Germinal center (tissue), 1 donor: ENCODE measurements at regions not wholly inside any gene's neighbourhood (a gene's known extent, or its start where the extent isn't known, plus 50 kb on each side); places are given as distances from the start of the nearest gene placed in this dataset.

ENCODE experiments used
- DNase-seq: peaks from one replicate; pipeline ENCODE4 v3.0.0; 2012; ENCODE audit warnings: mixed read lengths, low spot score

DNA sequence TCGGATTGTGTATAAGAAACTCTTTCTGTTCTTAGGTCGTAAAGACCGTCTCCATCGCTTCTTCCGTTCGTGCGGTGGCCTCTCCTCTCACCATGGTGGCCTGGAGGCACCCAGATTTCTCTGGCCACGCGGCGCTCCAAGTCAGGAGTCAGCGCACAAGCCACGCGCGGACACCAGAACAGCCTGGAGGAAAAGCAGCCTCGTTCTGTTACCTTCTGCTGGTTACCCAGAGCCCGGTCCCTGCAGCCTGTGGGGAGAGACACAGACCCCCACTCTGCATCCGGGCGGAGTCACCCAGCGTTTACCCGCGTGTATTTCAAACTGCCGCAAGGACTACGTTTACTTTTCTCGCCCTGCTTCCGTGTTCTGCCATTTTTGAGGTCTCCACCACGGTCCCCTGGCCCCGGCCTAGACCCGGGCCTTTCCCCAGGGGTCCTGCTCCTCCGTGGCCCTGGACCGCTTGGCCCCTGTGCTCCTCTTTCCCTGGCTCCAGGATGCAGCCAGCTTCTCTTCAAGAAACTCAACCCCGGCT lies 776.1 kb downstream of the BRD1 start:
- DNase-seq, result no peak

DNA sequence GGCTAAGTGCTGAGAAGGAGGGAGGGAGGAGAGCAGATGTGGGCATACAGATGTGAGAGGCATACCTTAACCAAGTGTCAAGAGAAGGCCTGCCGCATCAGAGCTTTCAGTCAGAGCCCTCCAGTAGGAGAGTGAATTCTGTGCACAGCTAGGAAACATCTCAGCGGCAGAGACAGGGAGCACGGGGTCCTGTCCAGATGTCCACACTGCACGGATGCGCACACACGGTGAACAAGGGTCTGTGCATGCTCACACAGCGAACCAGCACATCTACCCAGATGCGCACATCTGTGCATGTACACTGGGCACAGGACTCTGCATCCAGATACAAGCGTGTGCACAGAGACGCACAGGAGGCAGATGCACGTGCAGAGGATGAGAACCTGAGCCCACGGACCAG lies 778.0 kb downstream of the BRD1 start:
- DNase-seq, result no peak

DNA sequence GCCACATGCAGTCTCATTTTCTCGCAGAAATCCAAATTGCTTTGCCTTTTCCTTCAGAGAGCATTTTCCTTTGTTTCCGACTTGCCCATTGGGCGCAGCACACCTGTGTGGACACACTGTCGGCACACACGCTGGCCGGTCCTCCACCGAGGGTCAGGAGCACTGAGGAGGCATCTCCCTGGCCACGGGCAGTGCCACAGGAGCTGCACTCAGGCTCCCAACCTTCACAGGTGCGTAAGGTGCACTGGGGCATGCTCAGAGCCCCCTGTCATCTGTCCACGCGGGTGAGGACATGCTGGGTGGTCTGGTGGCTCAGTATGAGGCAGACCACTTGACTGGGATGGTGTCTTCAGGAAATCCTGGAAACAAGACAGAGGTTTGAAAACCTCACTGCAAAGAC lies 779.1 kb downstream of the BRD1 start:
- no peak for DNase-seq

DNA sequence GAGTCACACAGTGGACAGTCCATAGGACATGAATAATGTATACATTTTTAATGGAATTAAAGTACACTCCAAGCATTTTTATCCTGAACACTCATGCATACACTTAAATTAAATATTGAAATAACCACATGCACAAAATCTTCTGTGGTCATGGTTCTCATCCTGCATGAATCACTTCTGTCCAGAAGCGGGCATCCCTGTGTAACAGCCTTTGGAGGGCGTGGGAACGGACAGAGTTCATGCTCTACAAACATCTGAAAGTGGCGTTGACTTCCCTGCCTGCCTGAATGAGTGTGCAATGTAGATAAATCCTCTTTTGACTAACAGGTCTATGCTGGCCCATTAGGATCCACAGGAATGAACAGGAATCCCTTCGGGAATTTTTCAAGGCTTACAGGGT lies 780.2 kb downstream of the BRD1 start:
- no peak for DNase-seq

DNA sequence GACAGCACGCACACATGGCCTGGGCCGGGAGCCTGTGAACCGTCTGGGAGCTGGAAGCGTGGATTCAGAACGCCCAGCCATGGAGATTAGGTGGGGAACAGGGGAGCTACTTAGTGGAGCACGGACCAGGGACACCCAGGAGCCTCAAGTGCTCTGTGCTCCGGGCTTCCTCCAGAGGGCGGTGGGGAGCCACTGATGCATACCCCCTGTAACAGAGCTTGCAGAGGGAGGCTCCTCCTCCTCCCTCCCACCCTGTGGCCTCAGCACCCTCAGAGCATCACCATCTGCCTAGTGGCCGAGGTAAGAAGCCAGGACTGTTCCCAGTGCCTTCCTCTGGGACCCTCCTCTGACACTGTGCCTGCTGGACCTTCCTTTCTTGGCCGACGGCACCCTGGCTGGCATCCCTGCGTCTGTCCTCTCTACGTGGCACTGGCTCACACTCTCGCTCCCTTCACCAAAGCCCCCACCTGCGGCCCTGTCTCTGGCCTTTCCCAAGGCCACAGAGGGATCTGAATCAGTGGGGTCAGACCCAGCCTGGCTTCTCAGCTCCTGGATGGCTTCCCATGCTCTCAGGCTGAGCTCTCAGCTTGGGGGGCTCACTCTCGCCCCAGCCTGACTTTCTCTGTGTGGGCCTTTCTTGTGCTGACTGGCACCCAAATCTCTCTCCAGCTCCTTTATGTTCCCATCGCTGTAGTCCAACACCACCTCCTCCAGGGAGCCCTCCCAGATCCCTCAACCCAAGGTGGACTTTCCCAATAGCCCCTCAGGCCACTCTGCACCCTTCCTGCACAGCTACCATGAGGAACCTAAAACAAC lies 780.9 kb downstream of the BRD1 start:
- DNase-seq, result peak; percentile 71

DNA sequence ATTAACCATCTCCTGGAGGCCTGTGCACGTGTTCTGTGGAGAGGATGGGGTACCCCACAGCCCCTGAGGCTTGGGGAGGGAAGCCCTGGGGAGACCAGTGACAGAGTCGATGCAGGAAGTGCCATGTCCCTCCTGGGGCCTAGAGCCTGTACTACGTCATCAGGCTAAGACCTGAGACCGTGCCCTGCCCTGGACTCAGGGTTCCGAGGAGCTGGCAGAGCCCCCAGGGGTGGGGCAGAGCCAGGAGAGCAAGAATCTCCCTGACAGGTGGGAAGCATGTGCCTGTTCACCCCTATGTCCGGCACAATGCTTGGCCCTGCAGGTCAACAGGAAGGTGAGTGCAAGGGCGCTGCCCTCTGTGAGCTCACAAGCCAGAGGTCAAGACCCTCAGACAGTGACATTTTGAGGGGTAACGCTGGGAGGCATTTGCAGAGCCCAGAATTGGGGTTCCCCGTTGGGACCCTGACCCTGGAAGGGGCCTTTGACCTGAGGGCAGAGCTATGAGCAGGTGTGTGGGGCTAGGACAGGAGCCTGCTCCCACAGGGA lies 781.6 kb downstream of the BRD1 start:
- DNase-seq, result no peak

DNA sequence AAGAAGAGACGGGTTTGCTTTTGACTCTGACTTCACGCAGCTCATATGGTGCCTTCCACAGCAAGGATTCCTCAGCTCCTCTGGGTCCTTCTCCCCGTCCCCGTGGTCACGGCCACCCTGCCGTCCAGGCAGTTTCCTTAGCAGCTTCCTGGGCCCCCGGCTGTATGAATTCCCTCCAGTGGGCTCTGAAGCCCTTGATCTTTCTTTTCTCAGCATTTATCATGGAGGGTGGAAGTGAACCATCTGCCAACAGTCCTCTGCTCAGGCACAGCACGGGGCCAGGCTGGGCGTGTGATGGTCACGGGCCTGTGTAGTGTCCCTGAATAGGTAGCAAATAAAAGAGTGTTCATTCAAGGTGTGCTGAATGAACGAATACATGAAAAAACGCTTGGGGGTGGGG lies 782.4 kb downstream of the BRD1 start:
- no peak for DNase-seq

DNA sequence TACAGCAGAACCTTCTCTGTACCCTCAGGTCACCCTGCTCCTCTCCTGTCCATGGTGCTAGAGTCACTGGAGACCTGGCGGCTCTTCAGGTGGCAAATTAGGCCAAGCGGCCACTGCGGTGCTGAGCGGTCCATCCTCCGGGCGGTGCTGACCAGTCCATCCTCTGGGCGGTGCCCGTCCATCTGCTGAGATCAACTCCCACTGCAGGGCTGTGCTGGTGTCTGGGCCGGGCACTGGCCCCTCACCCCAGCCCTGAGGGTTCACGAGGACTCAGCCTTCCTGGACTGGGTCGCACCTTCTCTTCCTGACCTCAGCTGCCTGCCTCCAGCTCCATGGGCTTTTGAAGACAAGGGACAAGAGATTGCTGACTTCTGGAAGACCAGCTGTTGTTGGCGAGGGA lies 782.9 kb downstream of the BRD1 start:
- no peak for DNase-seq

DNA sequence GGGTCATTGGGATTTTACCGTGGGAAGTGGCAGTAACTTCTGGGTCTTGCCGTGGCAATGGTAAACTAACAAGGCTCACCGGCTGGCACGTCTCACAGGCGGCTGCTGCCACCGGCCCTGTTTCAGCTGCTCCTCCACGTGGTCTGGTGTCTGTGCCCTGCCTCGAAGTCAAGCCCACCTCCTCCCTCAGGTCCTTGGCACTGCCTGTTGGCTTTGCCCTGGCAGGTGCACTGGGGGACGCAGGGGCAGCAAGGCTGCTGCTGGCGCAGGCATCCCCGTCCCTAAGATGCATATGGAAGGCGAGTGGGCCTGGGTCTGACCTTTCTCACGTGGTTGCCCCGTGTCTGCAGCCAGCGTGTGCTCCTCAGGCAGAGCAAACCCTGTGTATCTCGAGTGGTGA lies 783.6 kb downstream of the BRD1 start:
- no peak for DNase-seq

DNA sequence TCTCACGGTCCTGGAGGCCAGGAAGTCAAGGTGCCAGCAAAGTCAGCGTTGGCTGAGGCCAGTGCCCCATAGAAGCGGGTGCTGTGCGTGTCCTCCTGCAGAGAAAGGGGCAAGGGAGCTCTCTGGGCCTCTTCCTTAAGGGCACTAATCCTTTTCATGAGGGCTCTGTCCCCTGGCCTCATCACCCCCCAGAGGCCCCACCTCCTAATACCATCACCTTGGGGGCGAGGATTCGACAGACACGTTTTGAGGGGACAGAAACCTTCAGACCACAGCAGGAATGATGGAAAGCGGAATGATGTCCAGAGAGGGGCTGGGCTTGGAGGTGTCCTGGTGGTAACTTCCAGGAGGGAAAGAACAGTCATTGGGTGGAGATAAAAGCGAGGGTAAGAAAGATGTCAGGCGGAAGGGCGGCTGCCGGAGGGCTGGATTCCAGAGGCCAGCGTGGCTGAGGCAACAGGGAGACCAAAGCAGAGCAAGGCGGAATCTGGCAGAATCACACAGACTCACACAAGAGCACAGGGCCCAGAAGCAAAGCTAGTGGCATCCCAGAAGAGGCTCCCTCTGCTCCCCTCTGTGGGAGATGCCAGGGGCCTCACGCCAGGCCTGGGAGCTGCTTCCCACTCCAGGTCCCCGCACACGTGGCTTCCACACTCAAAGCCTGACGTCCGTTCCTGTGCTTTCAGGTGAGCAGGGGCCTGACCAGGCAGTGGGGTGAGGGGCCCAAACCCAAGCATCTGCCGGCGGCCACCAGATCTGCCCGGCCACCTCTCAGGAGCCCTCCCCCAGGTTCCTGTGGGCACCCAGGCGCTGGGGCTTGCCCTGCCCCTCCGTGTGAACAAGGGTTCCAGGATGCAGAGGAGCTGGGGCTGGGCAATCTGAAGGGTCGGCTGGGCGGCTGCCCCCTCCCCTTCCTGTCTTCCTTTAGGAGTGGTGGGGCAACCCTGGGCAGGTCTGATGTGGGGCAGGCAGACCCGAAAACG lies 784.5 kb downstream of the BRD1 start:
- DNase-seq, result no peak

DNA sequence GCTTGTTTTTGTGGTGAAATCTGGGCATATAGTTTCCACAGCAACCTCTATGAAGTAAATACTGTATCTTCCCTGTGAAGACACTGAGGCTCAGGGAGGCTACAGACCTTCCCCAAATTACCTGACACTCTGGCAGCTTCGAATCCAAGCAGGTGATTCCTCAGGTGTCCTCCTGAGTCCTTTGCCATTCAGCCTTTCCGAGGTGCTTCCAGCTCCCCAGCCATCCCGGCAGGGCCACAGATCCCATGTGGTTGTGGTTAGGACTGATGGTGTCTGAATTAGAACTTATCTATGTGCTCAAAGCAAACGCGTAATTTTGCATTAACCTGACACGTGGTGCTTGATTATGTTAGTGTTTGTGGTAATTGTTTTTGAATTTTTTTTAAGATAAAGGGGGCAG lies 785.6 kb downstream of the BRD1 start:
- no peak for DNase-seq

DNA sequence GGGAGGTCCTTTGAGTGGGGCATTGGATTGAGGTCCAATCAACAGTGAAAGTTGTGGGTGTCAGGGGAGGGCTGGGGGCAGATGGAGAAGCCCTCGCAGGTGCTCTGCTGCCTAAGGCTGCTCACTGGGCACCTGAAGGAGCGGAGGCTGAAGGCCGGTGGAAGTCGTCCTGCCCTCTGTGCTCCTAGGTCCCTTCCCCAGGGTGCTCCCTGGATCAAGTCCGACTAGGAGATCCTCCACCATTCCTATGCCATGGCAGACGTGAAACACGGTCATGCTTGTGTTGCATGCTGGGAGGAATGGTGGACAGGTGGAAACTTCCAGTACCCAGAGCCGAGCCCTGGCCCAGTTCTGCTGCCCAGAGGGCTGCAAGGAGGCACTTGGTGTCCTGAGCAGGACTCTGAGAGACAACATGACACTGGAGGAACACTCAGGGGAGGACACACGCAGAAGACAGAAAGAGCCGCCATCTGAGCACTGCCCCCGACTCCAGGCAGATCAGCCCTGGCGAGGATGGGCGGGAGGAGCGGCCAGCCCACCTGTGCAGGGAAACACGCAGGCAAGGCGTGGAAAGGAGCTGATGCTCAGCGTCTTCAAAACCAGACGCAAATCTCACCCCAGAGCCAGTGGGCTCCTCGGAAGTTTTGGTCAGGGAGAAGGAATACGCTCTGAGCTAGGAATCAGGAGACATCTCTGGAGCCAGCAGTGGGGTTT lies 786.8 kb downstream of the BRD1 start:
- DNase-seq, result no peak

DNA sequence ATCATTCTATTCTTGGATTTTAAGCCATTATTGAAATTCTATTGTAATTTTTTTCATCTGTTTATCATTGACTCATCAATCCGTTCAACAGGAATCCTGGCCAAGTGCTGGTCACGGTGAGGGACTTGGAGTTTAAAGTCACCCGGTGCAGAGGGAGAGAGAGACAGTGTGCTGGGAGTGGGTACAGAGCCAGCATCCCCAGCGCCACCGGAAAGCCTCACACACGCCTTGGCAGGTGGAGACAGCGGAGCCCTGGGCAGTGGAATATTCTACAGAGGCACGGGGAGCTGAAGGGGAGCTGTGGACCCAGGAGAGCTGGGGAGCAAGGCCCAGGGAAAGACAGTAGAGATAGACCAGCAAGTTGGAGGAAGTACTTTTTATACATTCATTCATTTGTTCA lies 787.6 kb downstream of the BRD1 start:
- DNase-seq, result no peak

DNA sequence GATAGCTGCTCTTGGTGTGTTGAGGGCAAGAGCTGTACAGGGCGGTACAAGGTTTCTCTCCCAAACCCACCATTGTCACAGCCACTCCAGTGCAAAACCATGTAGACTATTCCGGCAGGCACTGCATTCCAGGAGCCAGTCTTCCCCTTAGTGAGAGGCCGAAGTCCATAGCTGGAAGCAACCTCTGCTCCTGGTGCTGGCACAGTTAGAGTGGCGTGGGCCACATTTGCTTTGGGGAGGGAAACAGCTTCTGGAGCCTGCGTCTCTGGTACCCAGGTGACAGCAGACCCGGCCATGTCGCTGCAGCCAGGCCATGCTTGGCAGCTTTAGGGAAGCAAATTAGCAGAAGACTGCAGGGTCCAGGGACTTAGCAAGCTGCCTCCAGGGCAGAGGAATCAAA lies 788.0 kb downstream of the BRD1 start:
- no peak for DNase-seq

DNA sequence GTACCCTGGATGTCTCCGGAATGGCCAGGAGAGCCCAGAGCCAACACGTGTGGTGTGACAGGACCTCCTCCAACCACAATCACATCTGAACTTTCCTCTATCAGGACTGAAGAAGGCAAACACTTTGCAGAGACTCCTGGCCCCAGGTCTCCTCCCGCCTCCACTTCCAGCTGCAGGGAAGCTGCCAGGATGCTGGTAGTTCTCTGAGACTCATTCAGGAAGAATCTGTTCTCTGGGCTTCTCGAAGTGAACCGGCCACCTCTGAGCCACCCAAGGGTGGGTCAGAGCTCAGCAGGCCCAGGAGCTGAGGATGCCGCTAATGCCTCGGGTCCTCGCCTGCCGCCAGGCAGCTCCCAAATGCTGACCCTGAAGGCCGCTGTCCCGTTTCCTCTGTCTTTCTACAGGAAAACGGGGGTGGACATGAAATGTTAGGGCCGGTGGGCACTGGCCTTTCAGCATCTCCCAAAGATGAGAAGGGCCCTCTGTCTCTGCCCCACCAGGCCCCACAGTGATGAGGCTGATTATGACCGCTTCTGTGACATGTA lies 789.9 kb downstream of the BRD1 start:
- no peak for DNase-seq

DNA sequence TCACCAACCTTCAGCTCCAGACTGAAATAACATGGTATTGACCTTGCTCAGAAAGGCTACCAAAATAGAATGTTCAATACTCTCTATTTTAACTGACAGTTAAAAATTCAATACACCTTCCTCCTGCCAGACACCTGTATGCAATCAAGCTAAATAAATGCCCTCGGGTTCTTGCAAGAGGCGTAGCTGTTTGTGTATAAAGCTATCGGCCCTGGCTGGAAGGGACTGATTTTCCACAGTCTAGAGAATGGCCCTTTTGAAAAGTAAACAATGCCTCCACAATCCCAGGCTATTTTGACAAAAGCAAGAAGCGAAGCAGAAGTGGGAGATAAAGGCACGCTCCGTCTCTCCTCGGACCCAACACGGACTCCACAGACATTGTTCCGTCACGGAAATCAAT lies 791.2 kb downstream of the BRD1 start:
- DNase-seq, result no peak

DNA sequence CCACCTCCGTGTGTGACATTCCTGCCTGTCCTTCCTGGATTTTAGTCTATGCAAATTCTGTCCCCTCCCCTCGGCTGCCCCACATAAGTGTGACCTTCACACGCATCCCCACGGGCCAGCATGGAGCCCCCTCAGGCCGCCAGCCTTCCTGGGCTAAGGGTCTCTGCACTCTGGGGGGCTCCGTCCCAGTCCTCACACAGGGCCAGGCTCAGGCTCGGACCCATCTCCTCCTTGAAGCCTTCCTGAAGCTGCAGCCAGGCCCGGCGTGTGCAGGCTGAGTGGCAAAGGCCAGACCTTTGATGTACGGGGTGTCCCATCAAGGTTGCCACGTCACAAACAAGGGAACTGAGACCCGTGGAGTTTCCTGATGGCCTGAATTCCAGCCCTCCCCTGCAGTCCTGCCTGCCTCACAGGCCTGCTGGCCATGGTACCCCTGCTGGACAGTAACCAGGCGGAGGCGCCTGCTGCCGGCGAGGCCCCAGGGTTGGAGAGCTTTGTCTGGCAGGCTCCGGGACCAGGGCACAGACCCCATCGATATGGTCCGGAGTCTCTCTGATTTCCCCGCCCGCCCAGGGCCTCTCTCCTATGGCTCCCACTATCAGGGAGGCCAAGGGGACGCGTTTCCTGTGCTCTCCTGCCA lies 791.7 kb downstream of the BRD1 start:
- DNase-seq, result no peak

DNA sequence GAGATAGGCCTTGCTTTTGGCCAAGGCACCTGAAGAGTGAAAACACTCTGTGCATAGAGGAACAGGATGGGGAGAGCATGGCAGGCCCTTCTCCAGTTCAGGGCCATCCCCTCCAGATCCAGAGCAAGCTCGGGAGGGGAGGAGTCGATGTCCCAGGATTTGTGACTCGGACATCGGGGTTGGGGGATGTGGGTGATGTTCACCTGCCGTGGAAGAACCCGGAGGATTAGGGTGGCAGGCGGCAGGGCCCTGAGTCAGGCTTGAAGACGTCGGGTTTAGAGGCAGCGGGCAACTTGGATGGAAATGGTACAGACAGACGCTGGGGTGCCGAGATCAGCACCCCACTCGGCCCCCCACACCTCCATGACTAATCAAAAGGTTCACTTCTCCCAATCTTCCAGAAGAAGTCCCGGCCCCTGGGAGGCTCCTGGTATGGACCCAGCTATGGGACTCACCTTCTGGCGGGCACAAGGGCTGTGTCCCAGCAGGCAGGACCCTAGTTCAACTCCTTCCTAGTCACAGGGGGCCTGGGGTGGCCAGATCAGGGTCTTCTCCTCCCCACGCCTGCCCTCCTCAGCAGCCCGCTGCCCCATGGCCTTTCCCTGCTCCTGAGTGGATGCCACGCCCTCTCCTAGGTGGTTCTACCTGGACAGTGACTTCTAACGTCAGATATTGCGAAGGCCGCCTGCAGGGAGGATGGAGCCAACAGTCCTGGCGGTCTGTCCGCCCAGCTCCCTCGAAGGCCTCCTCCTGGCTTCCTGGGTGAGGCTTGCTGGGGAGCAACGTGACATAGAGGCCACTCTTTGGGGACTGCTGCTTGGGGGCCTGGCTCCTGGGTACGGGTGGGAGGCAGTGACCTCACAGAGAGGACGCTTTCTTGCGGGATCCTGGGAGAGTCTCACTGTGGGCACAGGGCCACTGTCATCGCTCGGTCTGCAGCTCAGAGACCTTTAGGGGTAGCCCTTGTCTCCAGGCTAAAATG lies 792.5 kb downstream of the BRD1 start:
- no peak for DNase-seq

DNA sequence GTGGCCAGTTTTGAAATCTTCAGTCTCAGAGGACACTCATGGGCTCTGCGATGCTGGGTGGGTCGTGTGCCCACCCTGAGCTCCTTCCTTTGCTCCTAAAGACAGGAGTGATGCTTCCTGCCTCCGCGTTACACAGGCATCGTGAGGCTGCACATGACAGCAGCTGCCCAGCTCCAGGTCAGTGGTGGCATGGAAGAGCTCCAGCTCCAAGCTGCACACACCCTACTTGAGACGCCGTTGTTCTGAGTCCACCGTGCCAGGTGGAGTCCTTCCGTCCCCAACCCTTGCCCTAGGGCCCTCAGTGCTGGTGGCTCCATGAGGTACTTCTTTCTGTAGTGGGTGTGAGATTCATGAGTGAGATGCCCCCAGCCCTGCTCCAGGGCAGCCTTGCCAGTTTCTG lies 794.1 kb downstream of the BRD1 start:
- DNase-seq, result no peak

DNA sequence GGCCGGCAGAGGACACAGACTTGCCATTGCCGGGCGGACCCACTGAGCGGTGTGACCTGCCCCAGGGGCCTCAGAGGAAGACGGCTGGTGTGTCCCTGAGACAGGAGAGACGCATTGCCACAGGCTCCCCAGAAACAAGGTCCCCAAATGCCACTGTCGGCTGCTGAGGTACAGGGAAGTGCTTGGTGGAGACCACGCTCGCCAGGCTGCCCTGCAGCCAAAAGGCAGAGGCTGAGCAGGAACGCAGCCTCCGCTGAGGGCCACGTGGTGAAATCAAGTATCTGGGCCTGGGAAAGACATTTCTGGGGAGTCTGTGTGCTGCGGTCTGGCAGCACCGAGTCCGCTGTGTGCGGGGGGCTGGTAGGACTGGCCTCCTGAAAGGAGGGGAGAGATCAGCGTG lies 794.9 kb downstream of the BRD1 start:
- DNase-seq, result no peak
